H1 (cell line): ENCODE measurements at regions not wholly inside any gene's neighbourhood (a gene's known extent, or its start where the extent isn't known, plus 50 kb on each side); places are given as distances from the start of the nearest gene placed in this dataset.

ENCODE experiments used
- ASH2L ChIP-seq: fragments of 200-600, 300-600 bp; sonication (generic); IDR thresholded peaks from one replicate; pipeline ENCODE4 v1.7.1; 2017; ENCODE audit warnings: low read length
- HDAC2 ChIP-seq, 2 experiments: fragments of 300-600 bp in 1 of 2; sonication (generic) in 1 of 2; IDR thresholded peaks; 2 replicates each; pipeline ENCODE4 v1.6.1; 2011 to 2012; ENCODE audit warnings: low read depth in 2 of 2, low read length in 2 of 2, mild to moderate bottlenecking in 2 of 2, moderate library complexity in 2 of 2, borderline replicate concordance in 1 of 2, inconsistent platforms in 1 of 2
- KDM4A ChIP-seq: IDR thresholded peaks from one replicate; pipeline ENCODE4 v1.7.1; 2012; ENCODE audit warnings: low read depth, mild to moderate bottlenecking, moderate library complexity, low read length, inconsistent platforms; ENCODE audit not compliant: severe bottlenecking
- RBBP5 ChIP-seq: IDR thresholded peaks from 2 replicates; pipeline ENCODE4 v1.7.1; 2012; ENCODE audit warnings: low read depth, mild to moderate bottlenecking, inconsistent platforms, low read length, moderate library complexity, borderline replicate concordance
- YY1 ChIP-seq: IDR thresholded peaks from 2 replicates; pipeline ENCODE4 v1.6.1; 2011; ENCODE audit warnings: low read depth, mild to moderate bottlenecking, low read length

DNA sequence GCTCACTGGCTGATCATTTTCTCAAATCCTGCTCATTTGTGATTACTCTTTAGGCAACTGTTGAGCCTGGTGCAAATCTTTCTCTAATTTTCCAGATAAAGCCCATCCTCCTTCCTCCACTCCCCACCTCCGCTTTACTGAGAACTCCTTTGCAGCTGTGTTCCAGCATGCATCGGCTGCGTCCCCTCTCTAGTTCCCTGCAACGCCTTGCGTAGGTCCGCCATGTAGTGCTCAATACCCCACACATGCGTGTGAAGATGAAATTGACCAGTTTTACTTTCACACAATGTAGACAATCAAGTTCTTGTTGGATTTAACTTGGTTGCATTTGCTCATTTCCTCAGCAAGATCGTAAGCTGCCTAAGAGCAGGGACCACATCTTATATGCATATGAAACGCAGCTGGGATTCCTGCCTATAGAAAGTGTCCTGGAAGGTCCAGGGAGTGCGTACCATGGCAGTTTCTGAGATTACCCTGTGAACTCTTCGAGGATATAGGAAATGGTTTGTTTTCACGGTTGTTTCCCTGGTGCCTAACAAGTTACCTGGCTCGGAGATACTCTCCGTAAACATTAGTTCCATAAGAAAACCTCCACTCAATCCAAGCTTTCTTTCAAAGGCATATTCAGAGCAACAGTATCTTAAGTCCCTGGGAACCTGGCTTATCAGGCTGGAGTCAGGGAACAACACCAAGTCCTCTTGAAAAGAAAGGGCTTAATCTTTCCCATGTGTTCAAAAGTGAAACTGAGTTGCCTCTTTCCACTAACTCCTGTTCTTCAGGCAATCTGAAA lies 766.4 kb upstream of the ID2 start (continued):
- no peak for TF ChIP-seq HDAC2 (IDR thresholded peaks at IDR 0.05; ENCODE audit: borderline replicate concordance in 1 of 2, low read depth in 2 of 2, low read length in 2 of 2)
- TF ChIP-seq RBBP5, result no peak
- TF ChIP-seq YY1, result no peak
- TF ChIP-seq KDM4A, result no peak
- no peak for TF ChIP-seq ASH2L
